NCI-H1105 treated with DMSO at 0.1 percent for 48 hours (cell line): ENCODE measurements at regions not wholly inside any gene's neighbourhood (a gene's known extent, or its start where the extent isn't known, plus 50 kb on each side); places are given as distances from the start of the nearest gene placed in this dataset.

ENCODE experiments used
- DNase-seq: peaks from one replicate; lab custom pipeline; 2025; lab: John Stamatoyannopoulos, UW

DNA sequence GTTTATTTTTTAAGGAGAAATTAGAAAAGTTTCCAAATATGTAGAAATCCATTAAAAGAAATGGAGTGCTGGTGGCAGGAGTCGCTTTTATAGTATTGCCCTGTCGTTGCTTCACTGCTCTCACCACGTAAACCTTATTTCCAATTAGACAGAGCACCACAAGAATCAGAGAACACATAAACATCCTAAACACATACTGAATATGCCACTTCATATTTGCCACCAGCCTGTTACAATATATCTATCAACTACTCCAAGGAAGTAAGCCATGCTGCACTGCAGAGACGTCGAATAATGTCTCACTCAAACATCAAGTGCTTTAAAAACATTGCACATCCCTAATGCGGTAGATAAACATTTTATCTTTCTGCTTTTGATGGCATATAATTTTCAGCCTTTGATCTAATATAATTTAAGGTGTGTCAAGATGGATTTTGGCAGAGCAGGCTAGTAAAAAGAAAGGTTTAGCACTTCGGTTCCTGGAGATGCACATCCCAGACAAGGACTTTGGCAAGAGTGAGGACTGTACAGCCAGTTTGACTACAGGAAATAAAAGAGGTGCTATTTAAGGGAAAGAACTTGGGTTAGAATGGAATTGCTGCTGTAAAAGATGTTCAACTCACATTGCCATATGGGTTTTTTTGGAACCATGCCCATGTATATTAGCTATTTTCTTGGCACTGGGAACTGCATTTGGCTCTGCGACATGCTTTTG is 932.3 kb downstream of the EFNB2 start:
- DNase-seq, result peak; percentile 99

DNA sequence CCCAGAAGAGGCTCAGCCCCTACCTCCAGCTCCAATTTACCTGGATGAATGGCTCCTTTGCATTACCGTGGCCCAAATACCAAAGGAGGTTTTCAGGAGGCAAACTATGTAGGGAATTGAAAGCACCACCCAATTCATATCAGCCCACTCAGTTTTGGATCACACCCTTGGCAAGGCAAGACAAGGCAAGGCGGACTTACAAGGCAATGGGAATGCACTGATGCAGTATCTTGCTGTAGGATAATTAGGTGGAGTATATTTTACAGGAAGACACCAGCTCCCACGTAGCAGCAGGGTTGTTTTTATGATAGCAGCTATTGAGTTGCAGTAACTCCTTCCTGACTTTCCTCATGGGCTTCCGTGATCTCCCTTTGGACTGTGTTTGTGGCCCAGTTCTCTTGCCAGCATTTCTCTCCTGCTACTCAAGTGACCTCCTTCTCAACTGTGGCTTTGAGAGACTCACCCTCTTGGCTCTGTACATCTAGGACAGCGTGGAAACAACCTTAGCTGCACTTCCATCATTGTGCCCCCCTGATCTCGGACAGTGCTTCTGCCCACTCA is 935.9 kb downstream of the EFNB2 start:
- DNase-seq, result no peak

DNA sequence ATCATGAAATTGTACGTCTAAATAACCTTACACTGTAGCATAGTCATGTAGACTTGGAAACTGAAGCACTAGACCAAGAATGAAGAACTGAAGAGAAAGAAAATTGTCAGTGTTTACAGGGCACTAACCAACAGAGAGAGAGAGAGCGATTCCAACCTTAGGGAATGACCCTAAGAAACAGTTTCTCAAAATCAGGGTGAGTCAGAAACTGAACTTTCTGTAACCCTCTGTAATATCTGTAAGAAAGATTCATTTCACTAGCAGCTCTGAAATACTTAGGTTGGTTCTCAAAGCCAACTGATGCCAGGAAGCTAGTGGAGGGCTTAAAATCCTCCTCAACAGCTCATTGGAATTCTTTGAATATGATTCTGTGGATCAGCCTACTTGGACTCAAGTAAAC is 936.9 kb downstream of the EFNB2 start:
- no peak for DNase-seq

DNA sequence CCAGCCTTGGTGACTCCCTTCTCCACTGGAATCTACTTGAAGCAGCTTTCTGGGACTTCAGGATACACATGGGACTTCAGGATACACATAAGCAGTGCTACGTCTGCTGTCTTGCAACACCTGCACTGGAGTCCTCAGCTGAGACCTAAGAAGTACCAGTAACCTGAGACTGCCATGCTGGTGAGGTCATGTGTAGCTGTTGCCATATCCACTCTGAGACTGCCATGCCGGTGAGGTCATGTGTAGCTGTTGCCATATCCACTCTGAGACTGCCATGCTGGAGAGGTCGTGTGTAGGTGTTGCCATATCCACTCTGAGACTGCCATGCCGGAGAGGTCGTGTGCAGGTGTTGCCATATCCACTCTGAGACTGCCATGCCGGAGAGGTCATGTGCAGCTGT is 937.9 kb downstream of the EFNB2 start:
- no peak for DNase-seq

DNA sequence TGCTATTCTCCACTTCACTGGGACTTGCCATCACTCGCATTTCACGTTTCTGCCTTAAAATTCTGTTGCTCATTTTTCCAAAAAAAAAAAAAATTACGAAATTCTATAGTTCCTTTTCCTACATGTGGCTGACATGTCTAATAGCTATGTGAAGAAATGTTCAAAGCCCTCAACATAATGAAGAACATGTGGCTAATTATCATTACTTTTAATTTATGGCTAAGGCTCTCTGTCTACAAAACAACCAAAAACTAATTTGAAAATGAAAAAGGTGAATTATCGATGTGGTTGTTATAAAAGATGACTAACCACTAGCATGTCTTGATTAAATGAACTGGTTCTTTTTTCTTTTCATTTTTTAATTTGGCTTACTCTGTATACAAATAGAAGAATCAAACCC is 940.0 kb downstream of the EFNB2 start:
- no peak for DNase-seq

DNA sequence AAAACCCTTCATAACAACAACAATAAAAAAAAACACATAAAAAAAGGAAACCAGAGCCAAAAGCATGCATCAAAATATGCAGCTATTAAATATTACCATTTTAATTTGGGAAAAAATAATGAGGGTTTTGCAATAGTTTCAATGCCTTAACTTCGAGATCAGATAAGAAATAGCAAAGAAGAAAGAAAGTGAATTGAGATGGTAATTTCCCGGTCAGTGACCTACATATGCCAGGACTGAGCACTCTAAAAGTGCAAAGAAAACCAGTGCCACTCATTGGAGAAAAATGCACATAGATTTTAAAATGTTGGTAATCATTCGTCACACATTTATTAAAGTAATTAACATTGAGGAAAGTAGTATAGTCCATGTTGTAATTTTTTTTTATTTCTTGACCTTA is 944.2 kb downstream of the EFNB2 start:
- DNase-seq, result no peak

DNA sequence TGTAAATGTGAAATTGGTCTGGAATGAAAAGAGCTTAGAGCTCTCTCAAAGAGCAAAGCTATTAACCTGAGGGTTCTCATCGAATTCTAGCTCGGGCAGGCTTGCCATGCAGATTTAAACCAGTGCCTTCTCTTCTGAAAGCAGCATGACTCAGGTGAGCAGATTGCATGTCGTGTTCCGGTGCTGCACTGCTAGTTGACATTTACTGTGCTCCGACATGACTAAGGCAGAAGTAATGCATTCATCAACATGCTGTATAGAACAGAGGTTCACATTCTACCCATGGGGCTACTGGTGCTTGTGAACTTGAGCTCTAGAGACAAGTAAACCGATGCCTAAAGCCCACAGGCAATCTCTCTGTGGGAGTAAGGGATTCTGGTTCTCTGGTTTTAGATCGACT is 947.7 kb downstream of the EFNB2 start:
- no peak for DNase-seq

DNA sequence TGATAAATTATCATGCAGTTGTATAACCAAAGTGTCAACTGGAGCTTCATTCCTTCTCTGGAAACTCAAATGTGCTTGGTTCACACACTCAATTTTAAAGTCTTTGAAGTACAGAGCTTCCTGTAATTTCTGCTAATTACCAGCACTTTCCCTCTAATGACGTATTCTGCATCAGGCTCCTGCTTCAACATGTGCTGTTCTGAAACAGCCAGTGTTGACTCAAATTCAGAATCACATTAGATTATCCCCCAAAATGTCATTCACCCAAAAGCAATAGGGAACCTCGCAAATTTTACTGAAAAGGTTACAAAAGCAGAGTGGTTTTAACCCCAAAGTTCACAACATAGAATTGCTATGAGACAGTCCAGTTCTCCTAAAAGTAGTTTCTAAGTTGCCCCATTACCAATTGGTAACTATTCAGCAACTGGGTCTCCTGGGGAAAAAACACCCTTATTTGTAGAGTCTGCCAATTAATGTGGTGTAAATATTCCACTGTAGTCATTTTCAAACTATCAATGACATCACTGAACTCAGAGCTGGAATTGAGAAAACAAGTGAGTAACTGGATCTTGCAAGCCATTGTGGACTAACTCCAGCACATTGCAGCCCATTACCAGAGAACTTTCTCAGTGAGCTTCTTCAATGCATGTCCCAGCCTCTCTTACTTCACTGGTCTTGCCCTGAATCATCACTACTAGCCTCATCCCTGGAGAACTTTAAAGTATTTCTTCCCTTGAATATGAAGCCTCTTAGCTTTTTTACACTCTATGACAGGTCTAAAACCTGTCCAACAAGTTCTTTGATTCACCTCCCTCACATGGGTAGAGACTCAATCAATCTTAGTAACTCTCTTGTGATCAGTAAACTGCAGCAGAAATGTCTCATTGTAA is 955.4 kb downstream of the EFNB2 start:
- DNase-seq, result no peak

DNA sequence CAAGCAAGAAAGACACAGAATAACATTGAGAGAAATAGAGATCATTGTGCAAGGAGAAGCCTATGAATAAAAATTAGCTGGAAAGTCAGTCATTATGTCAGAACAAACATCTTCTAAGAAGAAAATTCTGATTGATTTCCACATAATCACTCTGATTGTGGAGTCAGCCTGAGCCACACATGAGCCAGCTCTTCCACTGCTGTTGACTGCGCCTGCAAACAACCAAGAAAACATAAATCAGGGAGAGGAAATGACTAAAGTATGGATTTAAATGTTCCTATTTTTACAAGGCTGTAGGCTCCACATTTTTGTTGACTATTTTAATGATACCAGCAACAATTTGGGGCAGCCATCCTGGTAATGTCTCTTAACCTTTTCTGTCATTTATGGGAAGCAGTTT is 962.3 kb downstream of the EFNB2 start:
- no peak for DNase-seq

DNA sequence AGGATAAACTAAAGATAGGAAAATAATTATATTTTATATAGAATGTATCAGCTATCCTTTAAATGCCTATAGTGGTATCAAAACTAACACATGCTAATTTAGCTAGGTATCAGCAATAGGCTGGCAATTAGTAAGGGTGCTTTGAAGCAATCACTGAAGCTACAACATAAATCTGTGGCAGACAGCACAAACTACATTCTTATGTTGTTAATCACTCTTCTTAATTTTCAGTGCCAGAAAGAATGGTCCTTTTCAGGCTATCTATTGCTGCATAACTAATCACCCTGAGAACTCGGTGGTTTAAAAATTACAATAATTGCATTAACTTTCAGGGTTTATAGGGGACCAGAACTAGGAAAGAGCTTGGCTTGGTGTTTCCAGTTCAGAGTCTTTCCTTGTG is 963.1 kb downstream of the EFNB2 start:
- no peak for DNase-seq

DNA sequence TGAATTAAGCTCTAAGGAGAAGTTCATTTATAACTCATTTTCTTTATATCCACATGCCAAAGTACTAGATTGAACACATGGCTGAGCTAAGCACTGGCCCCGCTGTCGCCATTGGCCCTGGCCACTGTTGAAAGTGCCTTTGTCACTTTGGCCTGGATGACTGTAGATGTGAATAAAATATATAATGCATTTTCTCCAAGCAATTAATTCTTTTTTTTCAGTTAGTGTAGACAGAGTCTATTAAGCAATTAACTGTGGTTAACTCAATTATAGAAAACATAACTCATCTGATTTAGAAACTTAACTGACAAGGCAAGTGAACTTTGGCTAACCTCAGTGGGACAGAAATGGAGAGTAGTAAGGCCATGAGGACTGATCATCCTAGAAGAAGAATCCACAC is 965.6 kb downstream of the EFNB2 start:
- peak; percentile 15 for DNase-seq

DNA sequence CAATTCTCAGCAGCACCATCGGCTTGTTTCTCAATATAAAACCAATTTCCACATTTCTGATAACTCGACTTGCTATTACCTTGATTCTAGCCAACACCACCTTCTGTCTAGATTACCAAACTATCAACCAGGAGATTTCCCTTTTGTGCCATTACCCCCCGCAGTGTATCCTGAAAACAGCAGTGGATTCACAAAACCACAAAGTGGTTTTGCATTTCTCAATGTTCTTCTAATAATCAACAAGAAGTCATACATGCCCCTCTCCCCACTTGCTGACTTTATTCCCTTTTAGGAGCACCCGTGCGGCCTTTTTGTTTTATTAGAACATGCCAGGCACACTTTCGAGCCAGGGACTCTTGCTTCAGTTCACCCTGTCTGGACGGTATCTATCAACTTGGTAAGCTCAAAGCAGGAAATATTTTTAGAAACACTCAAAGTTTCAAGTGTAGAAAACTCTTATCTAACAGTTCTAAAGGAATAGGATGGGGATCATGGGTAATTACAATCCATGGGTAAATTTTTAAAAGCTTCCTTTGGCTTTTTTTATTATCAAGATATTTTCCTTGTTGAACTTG is 967.4 kb downstream of the EFNB2 start:
- DNase-seq, result no peak

DNA sequence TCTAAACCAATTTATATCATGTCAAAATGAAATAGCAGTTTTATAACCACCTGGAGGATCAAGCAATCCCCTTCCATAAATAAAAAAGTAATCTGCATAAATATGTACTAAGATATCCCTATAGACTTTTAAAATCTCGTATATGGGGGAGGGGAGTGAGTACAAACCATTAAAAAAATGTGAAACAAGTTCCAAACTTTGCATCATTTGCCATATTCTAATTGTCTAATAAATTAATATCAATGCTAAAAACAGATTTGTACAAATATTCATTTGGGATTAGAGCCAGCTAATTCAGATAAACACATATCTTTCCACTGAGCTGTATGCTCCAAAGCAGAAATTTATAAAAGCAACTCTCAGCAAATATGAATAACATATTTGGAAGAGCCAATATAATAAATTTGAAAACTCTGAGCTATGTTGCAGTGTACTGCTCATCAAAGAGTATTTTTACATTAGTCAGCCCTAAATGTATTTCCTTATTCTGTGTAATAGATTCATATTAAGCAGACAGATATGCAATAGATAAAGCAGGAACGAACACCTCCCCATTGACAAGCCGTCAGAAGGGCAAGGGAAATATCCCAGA is 970.2 kb downstream of the EFNB2 start:
- no peak for DNase-seq

DNA sequence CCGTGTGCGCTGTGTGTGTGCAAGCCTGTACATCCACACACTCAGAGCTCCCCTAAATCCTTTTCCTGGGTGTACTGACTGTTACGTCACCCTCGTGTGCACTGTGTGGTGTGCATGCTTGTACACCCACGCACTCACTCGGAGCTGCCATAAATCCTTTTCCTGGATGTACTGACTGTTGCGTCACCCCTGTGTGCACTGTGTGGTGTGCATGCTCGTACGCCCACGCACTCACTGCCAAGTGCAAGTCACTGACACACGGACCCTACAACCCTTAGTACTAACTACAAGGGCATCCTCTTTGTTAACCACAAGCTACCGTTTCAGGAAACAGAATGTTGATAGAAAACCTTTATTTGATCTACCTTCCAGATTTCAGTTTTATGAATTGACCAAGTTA is 983.4 kb downstream of the EFNB2 start:
- no peak for DNase-seq

DNA sequence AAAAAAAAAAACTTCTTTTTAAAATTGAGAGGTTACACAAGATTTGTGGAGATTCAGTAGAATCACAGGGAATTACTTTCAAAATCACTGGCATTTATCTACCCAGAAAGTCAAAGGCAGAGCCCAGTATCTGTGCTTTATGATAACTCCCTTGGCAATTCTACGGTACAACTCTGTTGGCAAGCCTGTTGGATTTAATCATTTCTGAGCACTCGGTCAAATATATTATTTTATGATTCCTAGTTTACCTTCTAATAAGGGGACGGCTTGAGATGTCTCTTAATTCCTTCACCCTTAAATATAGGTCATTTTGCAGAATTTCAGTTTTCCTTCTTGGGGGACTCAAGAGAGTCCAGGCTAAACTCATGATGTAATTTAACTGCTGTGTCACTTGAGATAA is 987.6 kb downstream of the EFNB2 start:
- DNase-seq, result no peak

DNA sequence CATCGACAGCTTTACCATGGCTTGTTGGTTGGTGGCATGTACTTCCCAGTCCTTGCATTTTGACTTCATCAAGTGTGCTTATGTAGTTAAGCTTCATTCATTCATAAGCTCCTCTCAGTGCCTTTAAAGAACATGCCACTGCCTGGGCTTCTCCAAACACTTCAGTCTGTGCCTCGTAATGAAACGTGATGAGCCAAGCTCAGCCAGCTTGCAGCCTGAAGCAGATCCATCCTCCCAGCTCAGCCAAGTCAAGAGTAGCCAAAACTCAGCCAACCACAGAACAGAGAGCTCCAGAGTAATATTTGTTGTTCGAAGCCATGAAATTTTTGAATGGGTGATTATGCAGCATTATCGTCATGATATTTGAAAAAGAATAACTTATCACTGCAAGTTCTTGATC is 989.7 kb downstream of the EFNB2 start:
- no peak for DNase-seq

DNA sequence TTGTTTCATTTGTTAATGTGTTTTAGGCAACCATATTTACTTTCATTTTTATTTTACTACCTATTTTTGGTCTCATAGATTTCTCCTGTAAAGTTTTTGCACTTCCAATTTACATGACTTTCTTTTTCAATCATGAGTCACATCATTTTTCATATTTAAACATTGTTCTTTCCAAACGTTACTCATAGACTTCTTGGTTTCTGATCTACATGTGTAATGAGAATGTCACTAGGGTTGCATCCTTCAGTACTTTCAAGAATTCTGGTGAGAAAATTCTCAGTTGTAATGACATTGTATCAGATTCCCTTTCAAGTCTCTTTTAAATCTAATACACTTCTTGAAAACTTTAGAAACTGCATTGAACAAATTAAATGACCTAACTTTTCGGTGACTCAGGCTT is 991.7 kb downstream of the EFNB2 start:
- no peak for DNase-seq

DNA sequence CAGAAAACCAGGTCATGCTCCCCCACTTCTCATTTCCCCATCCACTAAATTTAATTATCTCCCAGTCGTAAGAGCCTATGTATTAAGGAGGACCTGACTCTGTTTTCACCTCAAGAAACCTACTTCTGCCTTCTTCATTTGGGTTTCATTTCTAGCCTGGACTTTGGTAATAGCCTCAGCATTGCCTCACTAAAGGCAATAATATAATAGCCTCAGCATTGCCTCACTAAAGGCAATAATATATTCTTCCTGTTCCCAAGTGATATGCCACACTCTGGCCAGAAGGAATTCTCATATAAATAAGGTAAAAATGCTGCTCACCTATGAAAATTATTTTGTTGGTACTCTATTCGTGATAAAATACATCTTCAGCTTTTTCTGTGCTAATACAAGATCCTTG is 993.9 kb downstream of the EFNB2 start:
- no peak for DNase-seq

DNA sequence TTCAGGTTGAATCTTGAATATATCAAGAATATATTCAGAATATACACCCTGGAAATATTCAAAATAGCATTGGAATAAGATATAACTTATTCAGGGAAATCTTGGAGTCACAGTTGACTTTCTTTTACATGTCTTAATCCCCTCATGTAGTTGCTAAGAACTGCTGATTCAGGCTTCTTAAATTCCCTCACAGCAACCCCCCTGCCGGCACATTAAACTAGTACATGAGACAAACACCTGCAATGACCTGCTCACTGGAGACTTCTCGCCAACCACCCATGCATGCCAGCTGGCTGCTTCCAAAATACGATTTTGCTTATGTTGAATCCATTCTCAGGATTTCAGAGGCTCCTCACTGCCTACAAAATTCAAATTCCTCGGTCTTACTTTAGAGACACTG is 997.1 kb downstream of the EFNB2 start:
- DNase-seq, result no peak

DNA sequence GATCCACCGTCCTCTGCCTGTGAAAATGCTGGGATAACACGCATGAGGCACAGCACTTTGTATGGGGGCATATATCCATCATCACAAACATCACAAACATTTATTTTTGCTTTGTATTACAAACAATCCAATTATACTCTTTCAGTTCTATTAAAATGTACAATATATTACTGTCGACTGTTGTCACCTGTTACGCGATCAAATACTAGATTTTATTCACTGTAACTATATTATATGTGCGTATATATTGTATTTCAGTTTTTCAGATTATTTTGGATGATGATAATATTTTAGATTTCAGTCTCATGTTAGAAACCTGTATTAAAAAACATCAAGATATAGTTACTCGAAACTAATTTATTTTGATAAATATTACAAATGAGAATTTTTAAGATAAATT is 998.3 kb downstream of the EFNB2 start:
- no peak for DNase-seq

DNA sequence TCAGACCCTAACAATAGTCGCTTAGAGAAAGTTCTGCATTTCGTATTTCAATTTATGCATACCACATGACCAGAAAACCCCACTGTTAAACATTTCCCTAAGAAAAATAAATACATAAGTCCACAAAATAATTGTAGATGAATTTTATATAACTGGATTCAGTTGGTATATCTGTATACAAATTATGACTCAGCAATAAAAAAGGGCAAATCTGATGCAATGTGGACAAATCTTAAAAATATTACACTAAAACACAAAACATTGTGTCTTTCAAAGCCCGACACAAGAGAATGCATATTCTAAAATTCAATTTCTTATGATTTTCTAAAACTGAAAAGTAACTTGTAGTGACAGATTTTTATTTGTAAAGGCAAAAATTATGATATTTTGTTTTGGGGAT is 1005.0 kb downstream of the EFNB2 start:
- DNase-seq, result no peak

DNA sequence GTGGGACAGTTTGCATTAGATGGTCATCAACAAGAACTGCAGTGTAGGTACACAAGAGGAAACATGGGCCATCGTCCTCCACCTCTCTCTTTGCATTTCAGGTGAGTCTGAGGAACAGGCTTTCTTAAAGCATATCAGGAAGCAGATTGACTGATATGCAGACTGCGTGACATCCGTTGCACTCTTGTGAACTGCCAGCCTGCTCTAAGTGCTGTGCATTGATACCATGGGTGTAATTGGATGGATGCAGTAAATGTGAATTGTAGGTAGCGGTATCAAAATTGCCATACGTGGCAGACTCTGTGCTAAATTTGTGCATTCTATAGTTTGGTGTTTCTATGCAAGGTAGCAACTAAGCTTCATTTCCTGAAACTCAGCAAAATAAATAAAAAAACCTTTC is 1008.3 kb downstream of the EFNB2 start:
- no peak for DNase-seq

DNA sequence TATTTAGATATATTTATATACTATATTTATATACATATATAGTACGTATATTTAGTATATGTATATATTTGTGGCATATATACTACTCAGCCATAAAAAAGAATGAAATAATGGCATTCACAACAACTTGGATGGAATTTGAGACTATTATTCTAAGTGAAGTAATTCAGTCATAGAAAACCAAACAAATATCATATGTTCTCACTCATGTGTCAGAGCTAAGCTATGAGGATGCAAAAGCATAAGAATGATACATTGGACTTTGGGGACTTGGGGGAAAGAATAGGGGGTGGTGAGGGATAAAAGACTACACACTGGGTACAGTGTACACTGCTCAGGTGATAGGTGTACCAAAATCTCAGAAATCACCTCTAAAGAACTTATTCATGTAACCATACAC is 1015.7 kb downstream of the EFNB2 start:
- DNase-seq, result no peak
